ENCODE measurements at regions not wholly inside any gene's neighbourhood (a gene's known extent, or its start where the extent isn't known, plus 50 kb on each side); places are given as distances from the start of the nearest gene placed in this dataset.

DNA sequence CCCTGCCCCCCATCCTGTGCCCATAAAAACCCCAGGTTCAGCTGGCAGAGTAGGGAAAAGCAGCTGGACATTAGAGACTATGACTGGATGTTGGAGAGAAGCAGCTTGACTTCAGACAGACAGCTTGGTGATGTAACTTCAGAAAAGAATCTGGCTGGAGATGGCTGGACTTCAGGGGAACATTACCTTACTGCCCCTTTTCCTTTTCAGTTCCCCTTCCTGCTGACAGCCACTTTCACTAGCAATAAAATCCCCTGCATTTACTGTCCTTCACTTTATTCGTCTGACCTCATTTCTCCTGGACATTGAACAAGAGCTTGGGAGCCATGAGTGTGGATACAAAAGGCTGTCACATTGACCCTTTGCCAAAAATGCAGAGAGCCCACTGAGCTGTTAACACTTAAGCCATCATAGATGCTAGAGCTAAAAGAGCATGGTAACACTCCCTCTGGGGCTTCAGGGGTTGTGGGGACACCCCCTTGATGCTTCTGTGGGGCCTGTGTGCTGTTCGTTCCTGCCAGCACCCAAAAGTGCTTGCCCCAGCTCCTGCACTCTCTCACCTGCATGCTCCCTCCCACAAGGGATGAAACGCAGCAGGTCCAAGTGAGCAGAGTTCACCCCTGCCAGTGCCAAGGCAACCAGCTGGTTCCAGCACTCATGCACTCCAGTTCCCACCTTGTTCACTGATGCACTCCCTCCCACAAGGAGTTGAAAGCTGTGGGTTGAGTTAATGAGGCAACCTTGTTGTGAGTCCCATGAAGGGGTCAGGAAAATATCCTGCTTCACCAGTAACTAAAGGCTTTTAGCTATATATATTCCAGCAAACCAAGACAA is 263.8 kb upstream of the NDST3 start:
- no peak for DNase-seq (ENCODE audit: low read depth, low spot score)
- Histone ChIP-seq H3K4me3 (ENCODE audit: low read depth, low read length) (no peak overlapping the region), H3K9me3 (ENCODE audit: control insufficient read depth, insufficient read depth, low read length) (no peaks in the 10 kb centered on the region), H3K27ac (ENCODE audit: low read depth, low read length) (no peak overlapping the region), H3K27me3 (ENCODE audit: control insufficient read depth, insufficient read depth, low read length) (no peaks in the 10 kb centered on the region)
- TF ChIP-seq, protein P1, sequence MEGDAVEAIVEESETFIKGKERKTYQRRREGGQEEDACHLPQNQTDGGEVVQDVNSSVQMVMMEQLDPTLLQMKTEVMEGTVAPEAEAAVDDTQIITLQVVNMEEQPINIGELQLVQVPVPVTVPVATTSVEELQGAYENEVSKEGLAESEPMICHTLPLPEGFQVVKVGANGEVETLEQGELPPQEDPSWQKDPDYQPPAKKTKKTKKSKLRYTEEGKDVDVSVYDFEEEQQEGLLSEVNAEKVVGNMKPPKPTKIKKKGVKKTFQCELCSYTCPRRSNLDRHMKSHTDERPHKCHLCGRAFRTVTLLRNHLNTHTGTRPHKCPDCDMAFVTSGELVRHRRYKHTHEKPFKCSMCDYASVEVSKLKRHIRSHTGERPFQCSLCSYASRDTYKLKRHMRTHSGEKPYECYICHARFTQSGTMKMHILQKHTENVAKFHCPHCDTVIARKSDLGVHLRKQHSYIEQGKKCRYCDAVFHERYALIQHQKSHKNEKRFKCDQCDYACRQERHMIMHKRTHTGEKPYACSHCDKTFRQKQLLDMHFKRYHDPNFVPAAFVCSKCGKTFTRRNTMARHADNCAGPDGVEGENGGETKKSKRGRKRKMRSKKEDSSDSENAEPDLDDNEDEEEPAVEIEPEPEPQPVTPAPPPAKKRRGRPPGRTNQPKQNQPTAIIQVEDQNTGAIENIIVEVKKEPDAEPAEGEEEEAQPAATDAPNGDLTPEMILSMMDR (IDR thresholded peaks at IDR 0.05; ENCODE audit: low read depth, low read length) = no peak
- ChIA-PET POLR2A (no interaction called here), CTCF (no interaction called here)

DNA sequence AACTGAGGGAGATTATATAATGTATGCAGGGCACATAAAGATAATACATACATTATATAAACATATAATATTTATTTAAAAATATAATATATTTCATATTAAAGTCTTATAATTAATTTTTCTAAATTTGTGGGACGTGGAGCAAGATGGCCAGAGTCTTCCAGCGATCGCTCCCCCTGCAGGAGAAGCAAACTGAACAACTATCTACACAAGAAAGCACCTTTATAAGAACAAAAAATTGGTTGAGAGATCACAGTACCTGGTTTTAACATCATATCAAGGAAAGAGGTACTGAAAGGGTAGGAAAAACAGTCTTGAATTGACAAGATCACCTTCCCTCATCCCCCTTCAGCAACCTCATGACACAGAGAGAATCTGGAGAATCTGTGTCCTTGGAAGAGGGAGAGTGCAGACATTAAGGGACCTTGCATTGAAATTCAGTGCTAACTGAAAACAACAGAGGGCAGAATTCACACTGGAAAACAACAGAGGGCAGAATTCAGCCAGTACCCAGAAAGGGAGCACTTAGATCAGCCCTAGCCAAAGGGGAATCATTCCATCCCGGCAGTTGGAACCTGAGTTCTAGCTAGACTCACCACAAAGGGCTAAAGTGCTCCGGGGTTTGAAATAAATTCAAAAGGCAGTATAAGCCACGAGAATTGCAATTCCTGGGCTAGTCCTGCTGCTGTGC is 262.5 kb upstream of the NDST3 start:
- H3K4me3 ChIP-seq (ENCODE audit: low read depth, low read length) = no peak overlapping the region
- ChIA-PET CTCF (no interaction called here), POLR2A (no interaction called here)
- no peak overlapping the region for H3K27ac ChIP-seq (ENCODE audit: low read depth, low read length)
- no peaks in the 10 kb centered on the region for H3K9me3 ChIP-seq (ENCODE audit: control insufficient read depth, insufficient read depth, low read length)
- TF ChIP-seq, protein P1 (IDR thresholded peaks at IDR 0.05; ENCODE audit: low read depth, low read length) = peak; percentile 18; the same call in 1 of the 2 replicates
- DNase-seq (ENCODE audit: low read depth, low spot score) = no peak
- no peaks in the 10 kb centered on the region for H3K27me3 ChIP-seq (ENCODE audit: control insufficient read depth, insufficient read depth, low read length)

DNA sequence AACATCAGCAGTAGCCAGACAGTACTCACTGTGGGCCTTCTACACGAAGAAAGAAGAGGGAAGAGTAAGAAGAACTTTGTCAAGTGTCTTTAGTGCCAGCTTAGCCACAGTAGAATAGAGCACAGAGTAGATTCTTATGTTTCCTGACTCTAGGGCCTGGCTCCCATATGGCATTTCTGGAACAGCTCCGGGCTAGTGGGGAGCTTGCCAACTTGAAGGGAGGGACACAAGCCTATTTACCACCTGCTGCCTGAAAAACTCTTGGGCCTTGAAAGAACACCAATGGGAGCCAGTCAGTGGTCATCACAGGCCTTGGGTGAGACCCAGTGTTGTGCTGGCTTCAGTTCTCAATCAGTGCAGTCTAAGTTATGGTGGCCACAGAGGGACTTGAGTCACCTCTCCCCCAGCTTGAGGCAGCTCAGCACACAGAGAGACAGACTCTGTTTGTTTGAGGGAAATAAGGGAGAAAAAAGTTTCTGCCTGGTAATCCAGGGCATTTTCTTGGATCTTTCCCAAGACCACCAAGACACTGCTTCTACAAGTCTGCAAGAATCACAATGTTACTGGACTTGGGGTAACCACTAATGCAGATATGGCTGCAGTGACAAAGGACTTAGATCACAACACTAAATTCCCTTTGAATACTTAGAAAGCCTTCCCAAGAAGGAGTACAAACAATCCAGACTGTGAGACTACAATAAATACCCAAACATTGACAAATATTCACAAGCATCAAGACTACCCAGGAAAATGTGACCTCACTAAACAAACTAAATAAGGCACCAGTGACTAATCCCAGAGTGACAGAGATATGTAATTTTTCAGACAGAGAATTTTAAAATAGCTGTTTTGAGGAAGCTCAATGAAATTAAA is 261.0 kb upstream of the NDST3 start:
- no peaks in the 10 kb centered on the region for H3K9me3 ChIP-seq (ENCODE audit: control insufficient read depth, insufficient read depth, low read length)
- H3K27ac ChIP-seq (ENCODE audit: low read depth, low read length) = no peak overlapping the region
- ChIA-PET POLR2A (no interaction called here), CTCF (no interaction called here)
- no peak for DNase-seq (ENCODE audit: low read depth, low spot score)
- TF ChIP-seq, protein P1 (IDR thresholded peaks at IDR 0.05; ENCODE audit: low read depth, low read length) = no peak
- no peaks in the 10 kb centered on the region for H3K27me3 ChIP-seq (ENCODE audit: control insufficient read depth, insufficient read depth, low read length)
- H3K4me3 ChIP-seq (ENCODE audit: low read depth, low read length) = no peak overlapping the region

DNA sequence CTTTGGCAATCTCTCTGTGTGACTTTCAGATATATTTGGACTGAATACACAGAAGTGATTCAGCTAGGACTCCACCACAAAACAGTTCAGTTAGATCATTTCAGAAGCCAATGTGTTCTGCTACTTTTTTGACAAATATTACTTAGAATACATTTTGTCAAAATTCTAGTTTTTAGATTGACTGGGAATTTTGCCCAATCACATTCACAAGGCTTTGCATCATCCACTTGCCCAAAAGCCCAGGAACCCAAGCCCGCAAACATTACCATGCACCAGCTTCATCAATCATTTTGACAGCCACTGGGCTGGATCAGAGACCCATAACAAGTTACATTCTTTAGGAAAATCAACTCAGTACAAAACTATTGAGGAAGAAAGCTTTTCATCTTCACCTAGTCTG is 256.6 kb upstream of the NDST3 start:
- Histone ChIP-seq H3K4me3 (ENCODE audit: low read depth, low read length) (no peak overlapping the region), H3K9me3 (ENCODE audit: control insufficient read depth, insufficient read depth, low read length) (no peaks in the 10 kb centered on the region), H3K27me3 (ENCODE audit: control insufficient read depth, insufficient read depth, low read length) (no peaks in the 10 kb centered on the region), H3K27ac (ENCODE audit: low read depth, low read length) (no peak overlapping the region)
- no peak for DNase-seq (ENCODE audit: low read depth, low spot score)
- TF ChIP-seq, protein P1 (IDR thresholded peaks at IDR 0.05; ENCODE audit: low read depth, low read length) = no peak
- ChIA-PET CTCF (interaction anchor here (2.2 kb wide), 1 partner anchor 446 kb away, joined by 8 read pairs; no protein-coding TSS in a partner anchor), POLR2A (no interaction called here)
